Epithelial cell of proximal tubule (primary cell): ENCODE measurements at regions not wholly inside any gene's neighbourhood (a gene's known extent, or its start where the extent isn't known, plus 50 kb on each side); places are given as distances from the start of the nearest gene placed in this dataset.

Source experiments
- DNase-seq: peaks from one replicate; pipeline ENCODE4 v3.0.0-alpha.2; 2011; ENCODE audit warnings: low read depth
- H3K4me3 ChIP-seq: 2 replicates; pipeline ENCODE4 v1.5.1; 2011; ENCODE audit warnings: low read depth, mild to moderate bottlenecking, low read length
- TF ChIP-seq, protein P1 (sequence below): conservative IDR thresholded peaks from 2 replicates; pipeline ENCODE4 v1.5.1; 2012; ENCODE audit warnings: low read depth, mild to moderate bottlenecking, low read length

DNA sequence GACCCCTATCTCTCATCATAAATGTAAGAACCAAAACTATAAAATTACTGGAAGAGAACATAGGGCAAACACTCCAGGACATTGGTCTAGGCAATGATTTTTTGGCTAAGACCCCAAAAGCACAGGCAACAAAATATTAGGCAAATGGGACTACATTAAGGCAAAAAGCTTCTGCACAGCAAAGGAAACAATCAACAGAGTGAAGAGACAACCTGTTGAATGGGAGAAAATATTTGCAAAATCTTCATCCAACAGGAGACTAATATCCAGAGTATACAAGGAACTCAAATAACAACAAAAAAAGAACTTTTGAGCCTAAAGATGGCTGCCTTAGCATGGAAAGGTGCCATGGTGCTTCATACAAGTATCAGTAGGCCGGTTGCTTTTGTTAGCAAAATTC is 111.1 kb upstream of the FMR1 start:
- TF ChIP-seq, protein P1, sequence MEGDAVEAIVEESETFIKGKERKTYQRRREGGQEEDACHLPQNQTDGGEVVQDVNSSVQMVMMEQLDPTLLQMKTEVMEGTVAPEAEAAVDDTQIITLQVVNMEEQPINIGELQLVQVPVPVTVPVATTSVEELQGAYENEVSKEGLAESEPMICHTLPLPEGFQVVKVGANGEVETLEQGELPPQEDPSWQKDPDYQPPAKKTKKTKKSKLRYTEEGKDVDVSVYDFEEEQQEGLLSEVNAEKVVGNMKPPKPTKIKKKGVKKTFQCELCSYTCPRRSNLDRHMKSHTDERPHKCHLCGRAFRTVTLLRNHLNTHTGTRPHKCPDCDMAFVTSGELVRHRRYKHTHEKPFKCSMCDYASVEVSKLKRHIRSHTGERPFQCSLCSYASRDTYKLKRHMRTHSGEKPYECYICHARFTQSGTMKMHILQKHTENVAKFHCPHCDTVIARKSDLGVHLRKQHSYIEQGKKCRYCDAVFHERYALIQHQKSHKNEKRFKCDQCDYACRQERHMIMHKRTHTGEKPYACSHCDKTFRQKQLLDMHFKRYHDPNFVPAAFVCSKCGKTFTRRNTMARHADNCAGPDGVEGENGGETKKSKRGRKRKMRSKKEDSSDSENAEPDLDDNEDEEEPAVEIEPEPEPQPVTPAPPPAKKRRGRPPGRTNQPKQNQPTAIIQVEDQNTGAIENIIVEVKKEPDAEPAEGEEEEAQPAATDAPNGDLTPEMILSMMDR, result no peak
- no peak for DNase-seq

DNA sequence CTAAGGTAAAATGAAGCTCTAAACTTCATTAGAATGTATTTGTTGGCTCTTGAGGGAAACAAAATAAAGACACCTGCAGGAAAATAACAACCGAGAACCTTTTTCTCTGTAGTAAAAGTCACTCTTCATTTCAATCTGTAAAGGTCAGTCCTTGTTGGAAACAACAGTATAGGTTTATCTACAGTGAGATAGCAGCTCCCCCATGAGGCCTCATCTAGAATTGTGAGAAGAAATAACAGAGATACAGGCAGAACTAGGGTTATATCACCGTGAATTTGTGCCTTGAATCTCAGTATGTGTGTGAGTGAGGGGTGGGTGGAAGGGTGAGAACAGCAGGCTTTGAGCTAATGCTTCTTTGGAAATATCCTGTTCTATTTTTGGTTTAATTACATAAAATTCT is 107.8 kb upstream of the FMR1 start:
- no peak overlapping the region for H3K4me3 ChIP-seq
- DNase-seq, result no peak
- TF ChIP-seq, protein P1, result peak; percentile 61

More for the DNA sequence above, 111.1 kb upstream of the FMR1 start:
- no peak overlapping the region for H3K4me3 ChIP-seq

DNA sequence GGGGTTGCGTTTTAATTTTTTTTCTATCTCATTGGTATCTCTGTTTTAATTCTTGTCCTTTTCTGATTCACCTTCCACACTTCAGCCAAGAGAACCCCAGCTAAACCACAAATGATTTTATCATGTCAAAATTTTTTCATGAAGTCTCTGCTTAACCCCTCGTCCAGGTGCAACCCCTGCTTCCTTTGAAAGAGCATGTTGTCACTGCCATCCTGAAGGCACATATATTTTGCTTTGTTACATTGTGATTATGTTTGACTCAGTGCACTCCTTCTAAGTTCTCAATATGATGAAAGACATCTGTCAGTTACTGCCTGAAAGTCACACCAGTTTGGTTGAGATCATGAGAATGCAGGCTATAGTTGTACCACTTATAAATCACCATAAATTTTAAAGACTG is 99.9 kb upstream of the FMR1 start:
- DNase-seq, result no peak
- TF ChIP-seq, protein P1, result no peak
- H3K4me3 ChIP-seq, result no peak overlapping the region

DNA sequence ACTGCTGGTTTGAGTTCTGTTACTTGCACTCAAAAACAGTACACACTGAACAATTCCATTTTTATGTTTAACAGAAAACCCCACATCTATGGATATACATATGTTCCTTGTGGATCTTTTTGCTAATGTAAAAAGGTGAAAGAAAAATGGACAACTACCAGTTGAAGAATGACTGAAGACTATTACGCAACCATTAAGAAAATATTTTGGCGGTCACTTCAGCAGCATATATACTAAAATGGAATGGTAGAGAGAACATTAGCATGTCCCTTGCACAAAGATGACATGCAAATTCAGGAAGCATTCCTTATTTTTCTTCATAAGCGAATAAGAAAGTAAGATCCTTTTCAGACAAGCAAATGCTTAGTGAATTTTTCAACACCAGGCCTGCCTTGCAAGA is 84.6 kb upstream of the FMR1 start:
- no peak overlapping the region for H3K4me3 ChIP-seq
- TF ChIP-seq, protein P1, result no peak
- DNase-seq, result no peak

DNA sequence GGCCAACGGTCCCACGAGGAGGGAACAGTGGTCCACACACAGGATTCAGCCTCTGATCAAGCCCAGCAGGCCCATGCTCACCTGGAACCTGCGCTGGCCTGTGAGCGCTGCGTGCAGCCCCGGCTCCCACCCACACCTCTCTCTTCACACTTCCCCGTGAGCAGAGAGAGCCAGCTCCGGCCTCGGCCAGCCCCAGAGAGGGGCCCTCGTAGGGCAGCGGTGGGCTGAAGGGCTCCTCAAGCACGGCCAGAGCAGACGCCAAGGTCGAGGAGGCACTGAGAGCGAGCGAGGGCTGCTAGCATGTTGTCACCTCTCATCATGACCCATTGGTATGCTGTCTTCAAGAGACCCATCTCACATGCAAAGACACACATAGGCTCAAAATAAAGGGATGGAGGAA is 83.0 kb upstream of the FMR1 start:
- DNase-seq, result no peak
- H3K4me3 ChIP-seq, result no peak overlapping the region
- TF ChIP-seq, protein P1, result no peak

DNA sequence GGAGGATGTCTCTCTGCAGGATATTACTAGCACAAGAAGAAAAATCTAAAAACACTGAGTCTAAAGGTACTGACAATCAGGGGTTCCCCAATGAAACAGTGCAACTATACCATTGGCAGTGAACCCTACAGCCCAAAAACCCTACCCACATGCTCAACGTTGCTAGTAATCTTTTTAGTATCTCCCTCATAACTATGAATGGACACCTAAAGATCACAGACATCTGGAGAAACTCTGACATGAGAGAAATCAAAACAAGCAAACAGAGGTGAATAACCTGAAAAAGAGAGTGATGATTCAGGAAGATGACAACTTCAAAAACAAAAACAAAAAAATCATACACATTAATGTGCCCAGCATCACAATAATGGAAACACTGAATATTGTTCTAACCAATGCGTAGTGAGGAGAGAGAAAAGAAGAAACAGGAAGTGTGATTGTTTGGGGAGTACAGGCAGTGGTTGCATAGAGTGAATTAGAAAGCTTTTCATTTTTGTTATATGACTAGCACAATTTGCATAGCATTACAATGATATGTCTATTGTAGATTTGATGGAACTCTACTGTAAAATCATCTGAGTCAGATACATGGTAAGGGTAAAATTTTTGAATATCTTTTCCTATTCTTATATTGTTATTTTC is 78.9 kb upstream of the FMR1 start:
- no peak overlapping the region for H3K4me3 ChIP-seq
- TF ChIP-seq, protein P1, result no peak
- DNase-seq, result no peak

DNA sequence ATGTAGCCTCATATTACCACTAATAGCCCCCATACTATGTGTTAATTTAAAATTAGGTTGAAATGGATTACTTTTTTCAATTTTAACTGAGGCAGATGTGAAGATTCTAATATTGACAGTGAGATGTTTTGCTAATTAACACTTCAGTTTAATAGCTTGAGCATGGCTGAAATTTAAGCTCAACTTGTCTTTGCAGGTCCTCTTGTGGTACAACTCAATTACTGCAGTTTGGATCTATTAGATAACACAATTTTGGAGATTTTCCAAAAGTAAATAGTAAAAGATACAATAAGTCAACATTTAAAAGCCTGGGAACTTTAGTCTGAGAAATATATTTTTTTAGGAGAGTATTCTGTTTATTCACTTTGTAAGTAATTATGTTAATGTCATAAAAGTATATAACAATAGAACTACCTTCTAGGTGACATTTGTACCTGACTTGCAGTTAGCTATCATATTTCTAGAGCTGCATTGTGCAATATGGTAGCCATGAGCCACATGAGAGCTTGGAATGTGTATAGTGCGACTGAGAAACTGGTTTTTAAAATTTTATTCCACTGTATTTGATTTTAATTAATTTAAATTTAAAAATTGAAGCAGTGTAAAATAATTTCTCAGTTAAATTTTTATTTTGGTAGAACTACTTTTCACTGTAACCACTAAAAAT is 73.1 kb upstream of the FMR1 start:
- H3K4me3 ChIP-seq, result no peak overlapping the region
- DNase-seq, result no peak
- TF ChIP-seq, protein P1, result peak; percentile 55
